HepG2 (cell line): ENCODE measurements at regions not wholly inside any gene's neighbourhood (a gene's known extent, or its start where the extent isn't known, plus 50 kb on each side); places are given as distances from the start of the nearest gene placed in this dataset.

Experiments
- BRD4 ChIP-seq: sonication (generic); formaldehyde crosslinking; IDR thresholded peaks from 2 replicates; pipeline ENCODE4 v1.4.0; 2020; ENCODE audit warnings: missing genetic modification reagents
- FOXO4 ChIP-seq: sonication (generic); formaldehyde crosslinking; conservative IDR thresholded peaks from 2 replicates; pipeline ENCODE4 v1.8.1; 2023; ENCODE audit warnings: missing genetic modification reagents
- HMGXB3 ChIP-seq: sonication (generic); formaldehyde crosslinking; IDR thresholded peaks from 2 replicates; pipeline ENCODE4 v1.4.0; 2020; ENCODE audit warnings: missing genetic modification reagents, borderline replicate concordance
- POLR2A ChIP-seq, 2 experiments: IDR thresholded peaks; 2 replicates each; pipeline ENCODE4 v1.6.1; 2011; ENCODE audit warnings: low read depth in 2 of 2, low read length in 2 of 2, mild to moderate bottlenecking in 1 of 2, moderate library complexity in 1 of 2; ENCODE audit not compliant: insufficient read depth in 1 of 2
- PRPF4 ChIP-seq: fragments of 200-400 bp; formaldehyde crosslinking; IDR thresholded peaks from 2 replicates; pipeline ENCODE4 v1.6.1; 2016; ENCODE audit warnings: low read length, low read depth; ENCODE audit not compliant: poor library complexity, severe bottlenecking
- YY1 ChIP-seq: IDR thresholded peaks from 2 replicates; pipeline ENCODE4 v1.6.1; 2011; ENCODE audit warnings: low read length, low read depth, moderate library complexity, mild to moderate bottlenecking; ENCODE audit not compliant: insufficient read depth, insufficient replicate concordance
- ZBTB39 ChIP-seq: sonication (generic); formaldehyde crosslinking; IDR thresholded peaks from 2 replicates; pipeline ENCODE4 v1.5.0; 2020; ENCODE audit warnings: missing genetic modification reagents
- ZNF124 ChIP-seq: sonication (generic); formaldehyde crosslinking; IDR thresholded peaks from 2 replicates; pipeline ENCODE4 v1.4.0; 2020; ENCODE audit warnings: missing genetic modification reagents
- ZNF558 ChIP-seq: sonication (generic); formaldehyde crosslinking; IDR thresholded peaks from 2 replicates; pipeline ENCODE4 v1.9.0; 2022; ENCODE audit warnings: mild to moderate bottlenecking, missing genetic modification reagents, borderline replicate concordance
- TF ChIP-seq, protein P1 (sequence below): sonication (generic); formaldehyde crosslinking; IDR thresholded peaks from 2 replicates; pipeline ENCODE4 v1.4.0; 2020; ENCODE audit warnings: missing genetic modification reagents, borderline replicate concordance

DNA sequence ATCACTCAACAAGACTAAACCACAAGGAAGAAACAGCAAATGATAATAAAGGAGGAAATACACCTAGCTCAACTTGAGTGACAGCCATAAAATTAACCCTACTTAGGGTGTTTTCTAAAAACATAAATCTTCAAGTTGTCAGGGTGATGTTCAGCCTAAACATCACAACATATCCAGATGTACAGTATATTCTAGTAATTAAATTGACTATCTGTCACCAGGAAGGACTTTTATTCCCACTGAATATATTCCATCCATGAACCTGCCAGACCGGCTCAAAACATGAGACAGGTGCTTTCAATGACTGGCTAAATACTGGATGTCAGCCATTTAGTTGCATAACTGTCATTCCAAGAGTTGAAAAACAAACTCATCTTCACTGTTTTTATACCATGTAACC, 298.1 kb upstream of the NEBL start:
- no peak for TF ChIP-seq ZBTB39 (CRISPR knock-in tag)
- TF ChIP-seq, protein P1, sequence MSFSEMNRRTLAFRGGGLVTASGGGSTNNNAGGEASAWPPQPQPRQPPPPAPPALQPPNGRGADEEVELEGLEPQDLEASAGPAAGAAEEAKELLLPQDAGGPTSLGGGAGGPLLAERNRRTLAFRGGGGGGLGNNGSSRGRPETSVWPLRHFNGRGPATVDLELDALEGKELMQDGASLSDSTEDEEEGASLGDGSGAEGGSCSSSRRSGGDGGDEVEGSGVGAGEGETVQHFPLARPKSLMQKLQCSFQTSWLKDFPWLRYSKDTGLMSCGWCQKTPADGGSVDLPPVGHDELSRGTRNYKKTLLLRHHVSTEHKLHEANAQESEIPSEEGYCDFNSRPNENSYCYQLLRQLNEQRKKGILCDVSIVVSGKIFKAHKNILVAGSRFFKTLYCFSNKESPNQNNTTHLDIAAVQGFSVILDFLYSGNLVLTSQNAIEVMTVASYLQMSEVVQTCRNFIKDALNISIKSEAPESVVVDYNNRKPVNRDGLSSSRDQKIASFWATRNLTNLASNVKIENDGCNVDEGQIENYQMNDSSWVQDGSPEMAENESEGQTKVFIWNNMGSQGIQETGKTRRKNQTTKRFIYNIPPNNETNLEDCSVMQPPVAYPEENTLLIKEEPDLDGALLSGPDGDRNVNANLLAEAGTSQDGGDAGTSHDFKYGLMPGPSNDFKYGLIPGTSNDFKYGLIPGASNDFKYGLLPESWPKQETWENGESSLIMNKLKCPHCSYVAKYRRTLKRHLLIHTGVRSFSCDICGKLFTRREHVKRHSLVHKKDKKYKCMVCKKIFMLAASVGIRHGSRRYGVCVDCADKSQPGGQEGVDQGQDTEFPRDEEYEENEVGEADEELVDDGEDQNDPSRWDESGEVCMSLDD (CRISPR knock-in tag): no peak
- no peak for TF ChIP-seq ZNF124
- TF ChIP-seq YY1: no peak
- no peak for TF ChIP-seq PRPF4
- no peak for TF ChIP-seq POLR2A (IDR thresholded peaks at IDR 0.05; ENCODE audit: insufficient read depth in 1 of 2, low read depth in 2 of 2, low read length in 2 of 2)
- no peak for TF ChIP-seq HMGXB3 (CRISPR knock-in tag)
- TF ChIP-seq FOXO4 (CRISPR knock-in tag): no peak
- no peak for TF ChIP-seq BRD4 (CRISPR knock-in tag)
- no peak for TF ChIP-seq ZNF558 (CRISPR knock-in tag)
